Neural progenitor cell (in vitro differentiated cells): ENCODE measurements at regions not wholly inside any gene's neighbourhood (a gene's known extent, or its start where the extent isn't known, plus 50 kb on each side); places are given as distances from the start of the nearest gene placed in this dataset.

Source experiments
- EZH2 ChIP-seq: fragments of 200-600 bp; sonication (generic); IDR thresholded peaks from 2 replicates; pipeline ENCODE4 v1.6.1; 2017; ENCODE audit warnings: antibody characterized with exemption, mild to moderate bottlenecking, moderate library complexity
- EZH2phosphoT487 ChIP-seq: fragments of 200-600 bp; sonication (generic); IDR thresholded peaks from 2 replicates; pipeline ENCODE4 v1.6.1; 2017; ENCODE audit warnings: antibody characterized with exemption
- TF ChIP-seq, protein P1 (sequence below): fragments of 200-600 bp; sonication (generic); IDR thresholded peaks from 2 replicates; pipeline ENCODE4 v1.5.1; 2017; ENCODE audit warnings: antibody characterized with exemption, mild to moderate bottlenecking

DNA sequence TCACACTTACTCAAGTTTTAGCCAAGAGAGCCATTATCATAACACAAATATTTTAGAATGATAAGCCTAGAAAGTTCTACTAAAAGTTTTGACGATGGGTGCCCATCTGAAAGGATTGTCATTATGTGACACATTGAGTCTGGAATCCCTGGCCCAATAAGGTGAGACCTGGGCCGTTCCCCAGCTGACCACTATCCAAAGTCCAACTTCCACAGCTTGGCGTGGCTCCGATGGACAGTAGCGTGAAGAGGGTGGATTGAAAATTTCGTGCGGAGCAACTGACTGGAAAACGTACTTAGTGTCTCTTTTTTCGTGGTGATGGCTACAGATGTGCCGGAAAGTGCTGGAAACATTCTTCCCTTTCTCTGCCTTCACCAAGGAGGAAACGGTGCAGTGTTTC lies 439.0 kb upstream of the ZMIZ1 start:
- TF ChIP-seq EZH2 (no peak), EZH2phosphoT487 (no peak)
- TF ChIP-seq, protein P1, sequence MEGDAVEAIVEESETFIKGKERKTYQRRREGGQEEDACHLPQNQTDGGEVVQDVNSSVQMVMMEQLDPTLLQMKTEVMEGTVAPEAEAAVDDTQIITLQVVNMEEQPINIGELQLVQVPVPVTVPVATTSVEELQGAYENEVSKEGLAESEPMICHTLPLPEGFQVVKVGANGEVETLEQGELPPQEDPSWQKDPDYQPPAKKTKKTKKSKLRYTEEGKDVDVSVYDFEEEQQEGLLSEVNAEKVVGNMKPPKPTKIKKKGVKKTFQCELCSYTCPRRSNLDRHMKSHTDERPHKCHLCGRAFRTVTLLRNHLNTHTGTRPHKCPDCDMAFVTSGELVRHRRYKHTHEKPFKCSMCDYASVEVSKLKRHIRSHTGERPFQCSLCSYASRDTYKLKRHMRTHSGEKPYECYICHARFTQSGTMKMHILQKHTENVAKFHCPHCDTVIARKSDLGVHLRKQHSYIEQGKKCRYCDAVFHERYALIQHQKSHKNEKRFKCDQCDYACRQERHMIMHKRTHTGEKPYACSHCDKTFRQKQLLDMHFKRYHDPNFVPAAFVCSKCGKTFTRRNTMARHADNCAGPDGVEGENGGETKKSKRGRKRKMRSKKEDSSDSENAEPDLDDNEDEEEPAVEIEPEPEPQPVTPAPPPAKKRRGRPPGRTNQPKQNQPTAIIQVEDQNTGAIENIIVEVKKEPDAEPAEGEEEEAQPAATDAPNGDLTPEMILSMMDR: no peak
